MM.1S (cell line): ENCODE measurements at regions not wholly inside any gene's neighbourhood (a gene's known extent, or its start where the extent isn't known, plus 50 kb on each side); places are given as distances from the start of the nearest gene placed in this dataset.
A peak's percentile ranks its signal among the peaks of the same experiment; 100 is the strongest.

Source experiments
- DNase-seq: peaks from one replicate; pipeline ENCODE4 v3.0.0-alpha.2; 2015
- H2AFZ ChIP-seq: fragments of 300-600 bp; sonication (generic); 2 replicates; pipeline ENCODE4 v1.6.0; 2016; ENCODE audit warnings: antibody characterized with exemption, low read length
- H3F3A ChIP-seq: fragments of 300-600 bp; sonication (generic); 2 replicates; pipeline ENCODE4 v1.6.1; 2016; ENCODE audit warnings: mild to moderate bottlenecking, antibody characterized with exemption, low read length, moderate library complexity, mixed read lengths; ENCODE audit not compliant: insufficient read depth
- H3K27ac ChIP-seq: fragments of 300-600 bp; sonication (generic); 2 replicates; pipeline ENCODE4 v1.5.1; 2016; ENCODE audit warnings: mild to moderate bottlenecking, low read length
- H3K27me3 ChIP-seq: fragments of 300-600 bp; sonication (generic); replicated peaks from 2 replicates; pipeline ENCODE4 v1.6.0; 2016; ENCODE audit warnings: low read length; ENCODE audit not compliant: insufficient read depth
- H3K36me3 ChIP-seq: fragments of 300-600 bp; sonication (generic); replicated peaks from 2 replicates; pipeline ENCODE4 v1.6.1; 2016; ENCODE audit warnings: mild to moderate bottlenecking, low read length, mixed read lengths; ENCODE audit not compliant: insufficient read depth
- H3K4me1 ChIP-seq: fragments of 300-600 bp; sonication (generic); 2 replicates; pipeline ENCODE4 v1.6.1; 2016; ENCODE audit warnings: low read length, mixed read lengths
- H3K4me2 ChIP-seq: fragments of 300-600 bp; sonication (generic); 2 replicates; pipeline ENCODE4 v1.6.0; 2016; ENCODE audit warnings: low read depth, low read length
- H3K4me3 ChIP-seq: fragments of 300-600 bp; sonication (generic); 2 replicates; pipeline ENCODE4 v1.5.1; 2016; ENCODE audit warnings: low read length, mixed read lengths
- H3K79me2 ChIP-seq: fragments of 300-600 bp; sonication (generic); 2 replicates; pipeline ENCODE4 v1.6.1; 2016; ENCODE audit warnings: mixed run types, low read length, mixed read lengths
- H3K9ac ChIP-seq: fragments of 300-600 bp; sonication (generic); 2 replicates; pipeline ENCODE4 v1.6.1; 2016; ENCODE audit warnings: low read length, mixed read lengths
- H3K9me2 ChIP-seq: fragments of 300-600 bp; sonication (generic); replicated peaks from 2 replicates; pipeline ENCODE4 v1.6.1; 2016; ENCODE audit warnings: mild to moderate bottlenecking, low read length, mixed read lengths; ENCODE audit not compliant: insufficient read depth
- H3K9me3 ChIP-seq: fragments of 300-600 bp; sonication (generic); replicated peaks from 2 replicates; pipeline ENCODE4 v1.6.1; 2016; ENCODE audit warnings: mild to moderate bottlenecking, low read length, mixed read lengths; ENCODE audit not compliant: insufficient read depth
- H4K20me1 ChIP-seq: fragments of 300-600 bp; sonication (generic); 2 replicates; pipeline ENCODE4 v1.6.1; 2016; ENCODE audit warnings: mild to moderate bottlenecking, low read length, moderate library complexity, mixed read lengths; ENCODE audit not compliant: insufficient read depth
- CTCF ChIP-seq: fragments of 300-600 bp; sonication (generic); IDR thresholded peaks from 2 replicates; pipeline ENCODE4 v1.5.1; 2016; ENCODE audit warnings: antibody characterized with exemption, low read length, mixed read lengths
- EZH2 ChIP-seq: fragments of 300-600 bp; sonication (generic); optimal IDR thresholded peaks from 2 replicates; pipeline ENCODE3; 2017; ENCODE audit warnings: low read depth, mild to moderate bottlenecking, antibody characterized with exemption, low read length, mixed read lengths
- EZH2phosphoT487 ChIP-seq: fragments of 300-600 bp; sonication (generic); IDR thresholded peaks from 2 replicates; pipeline ENCODE4 v1.6.1; 2018; ENCODE audit warnings: antibody characterized with exemption, low read length

DNA sequence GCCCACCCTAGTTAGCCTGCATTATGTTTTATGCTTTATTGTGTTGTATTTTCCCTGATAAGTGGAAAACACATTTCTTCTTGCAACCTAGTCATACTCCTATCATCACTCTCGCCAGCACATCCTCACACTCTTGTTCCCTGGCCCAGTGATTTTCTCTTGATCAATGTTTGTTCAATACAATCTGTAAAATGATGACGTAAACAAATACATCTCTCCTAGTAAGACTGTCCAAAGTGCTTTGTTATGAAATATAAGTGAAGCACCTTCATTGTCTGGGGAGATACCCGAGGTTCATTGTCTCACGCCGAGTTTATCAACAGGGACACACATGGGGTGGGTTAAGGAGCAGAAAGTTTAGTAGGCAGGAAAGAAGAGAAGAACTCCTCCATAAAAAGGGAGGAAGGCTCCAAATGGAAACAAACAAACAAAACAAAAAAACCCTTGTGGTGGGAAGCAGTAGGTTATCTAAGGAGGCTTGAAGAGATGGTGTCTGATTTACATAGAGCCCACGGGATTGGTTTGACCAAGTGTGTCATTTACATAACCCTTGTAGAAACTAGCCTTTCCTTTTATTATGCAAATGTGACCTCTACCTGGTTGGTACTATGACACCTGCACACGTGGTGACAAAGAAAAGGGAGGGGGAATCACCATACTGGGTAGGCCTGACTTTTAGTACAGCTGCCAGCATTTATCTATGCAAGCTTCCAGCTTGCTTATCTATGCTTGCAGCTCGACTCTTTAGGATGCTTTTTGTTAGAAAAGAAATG lies 1317.9 kb upstream of the SPRY2 start:
- Histone ChIP-seq H3F3A (no peaks in the 10 kb centered on the region), H3K27me3 (no peaks in the 10 kb centered on the region), H3K4me3 (no peak overlapping the region), H4K20me1 (no peaks in the 10 kb centered on the region), H2AFZ (no peak overlapping the region), H3K79me2 (no peaks in the 10 kb centered on the region), H3K4me1 (no peaks in the 10 kb centered on the region), H3K36me3 (no peaks in the 10 kb centered on the region), H3K4me2 (no peak overlapping the region), H3K9ac (no peak overlapping the region), H3K9me3 (no peaks in the 10 kb centered on the region; the same call in 1 of the 2 replicates), H3K27ac (no peak overlapping the region), H3K9me2 (no peaks in the 10 kb centered on the region)
- TF ChIP-seq CTCF (no peak), EZH2 (no peak), EZH2phosphoT487 (no peak)
- peak; percentile 21 for DNase-seq

GRCh38 chr13:81639984-81640582 lies 1299.2 kb upstream of the SPRY2 start:
- peak; percentile 15 for DNase-seq

GRCh38 chr13:81637457-81637856 lies 1296.5 kb upstream of the SPRY2 start:
- Histone ChIP-seq H3K4me3 (no peak overlapping the region), H3K79me2 (no peaks in the 10 kb centered on the region), H3K4me2 (no peak overlapping the region), H4K20me1 (no peaks in the 10 kb centered on the region), H3K27me3 (no peaks in the 10 kb centered on the region), H3K27ac (no peak overlapping the region), H2AFZ (no peak overlapping the region), H3K36me3 (no peaks in the 10 kb centered on the region), H3K9me3 (no peaks in the 10 kb centered on the region), H3K9ac (no peak overlapping the region), H3K9me2 (no peaks in the 10 kb centered on the region), H3K4me1 (no peaks in the 10 kb centered on the region), H3F3A (no peaks in the 10 kb centered on the region)
- TF ChIP-seq EZH2phosphoT487, result no peak
- no peak for TF ChIP-seq CTCF
- no peak for TF ChIP-seq EZH2
- DNase-seq, result no peak

More at GRCh38 chr13:81639984-81640582, 1299.2 kb upstream of the SPRY2 start:
- TF ChIP-seq EZH2phosphoT487 (no peak), CTCF (peak; percentile 49)
- Histone ChIP-seq H4K20me1 (no peaks in the 10 kb centered on the region), H3K27ac (no peak overlapping the region), H3K36me3 (no peaks in the 10 kb centered on the region), H3K4me1 (no peaks in the 10 kb centered on the region), H3K9me3 (no peaks in the 10 kb centered on the region), H3K4me3 (no peak overlapping the region), H3K4me2 (no peak overlapping the region), H3K79me2 (no peaks in the 10 kb centered on the region), H2AFZ (no peak overlapping the region), H3K27me3 (no peaks in the 10 kb centered on the region), H3K9ac (no peak overlapping the region), H3F3A (no peaks in the 10 kb centered on the region), H3K9me2 (no peaks in the 10 kb centered on the region)
